PFSK-1 (cell line): ENCODE measurements at regions not wholly inside any gene's neighbourhood (a gene's known extent, or its start where the extent isn't known, plus 50 kb on each side); places are given as distances from the start of the nearest gene placed in this dataset.

Experiments used
- FOXP2 ChIP-seq: optimal IDR thresholded peaks from 2 replicates; pipeline ENCODE3; 2011; ENCODE audit warnings: borderline replicate concordance, control low read depth, inconsistent platforms; ENCODE audit not compliant: insufficient read depth; ENCODE audit errors: extremely low read length, extremely low read depth
- POLR2AphosphoS5 ChIP-seq: IDR thresholded peaks from 2 replicates; pipeline ENCODE4 v1.6.1; 2012; ENCODE audit warnings: low read depth, mild to moderate bottlenecking, control low read depth, low read length, moderate library complexity
- SIN3A ChIP-seq: IDR thresholded peaks from 2 replicates; pipeline ENCODE4 v1.6.1; 2012; ENCODE audit warnings: mild to moderate bottlenecking, low read length, moderate library complexity, borderline replicate concordance; ENCODE audit not compliant: insufficient read depth
- TAF1 ChIP-seq: IDR thresholded peaks from 2 replicates; pipeline ENCODE4 v1.6.1; 2012; ENCODE audit warnings: low read length, control low read depth, borderline replicate concordance; ENCODE audit not compliant: insufficient read depth
- TF ChIP-seq, protein P1 (sequence below), 2 experiments: IDR thresholded peaks; 2 replicates each; pipeline versions ENCODE4 v1.6.1 to v1.8.0; 2011 to 2012; ENCODE audit warnings: low read depth in 2 of 2, low read length in 2 of 2, control low read depth in 1 of 2, inconsistent platforms in 1 of 2, mild to moderate bottlenecking in 1 of 2, moderate library complexity in 1 of 2; ENCODE audit not compliant: insufficient read depth in 1 of 2

DNA sequence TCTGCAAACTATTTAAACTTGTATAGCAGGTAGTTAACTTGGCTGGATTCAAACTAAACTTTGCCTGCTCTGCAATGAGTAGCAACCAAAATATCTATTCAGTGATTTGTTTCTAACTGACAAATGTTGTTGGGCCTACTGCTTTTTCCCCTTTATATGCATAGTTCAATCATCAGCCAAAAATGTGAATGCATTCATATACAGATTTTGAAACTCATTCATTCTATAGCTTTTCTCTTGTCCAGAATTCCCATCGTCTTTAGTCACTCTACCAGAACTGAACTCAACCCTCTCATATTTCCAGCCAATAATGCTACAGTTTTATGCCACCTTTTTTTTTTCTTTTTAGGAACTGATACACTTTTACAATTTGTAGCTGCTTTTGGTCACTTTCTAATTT is 599.8 kb downstream of the RPL10L start:
- TF ChIP-seq TAF1 = no peak

DNA sequence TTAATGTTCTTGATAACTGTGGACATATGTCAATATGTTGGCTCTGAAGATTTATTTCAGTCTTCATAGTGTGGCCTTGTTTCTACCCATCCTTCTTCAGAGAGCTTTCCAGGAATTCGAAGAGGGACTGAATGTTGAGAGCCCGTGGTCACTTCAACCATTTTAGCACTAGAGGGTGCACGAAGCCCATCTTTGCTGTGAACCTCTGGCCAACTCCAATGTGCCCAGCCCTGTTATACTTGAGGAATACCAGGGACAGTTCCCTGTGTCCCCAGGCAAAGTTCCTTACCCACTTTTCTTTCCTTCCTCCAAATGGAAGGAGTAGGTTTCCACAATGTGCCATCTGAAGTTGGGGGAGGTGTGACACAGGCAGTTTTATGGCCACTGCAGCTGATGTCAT is 603.5 kb downstream of the RPL10L start:
- TF ChIP-seq SIN3A = no peak
- TF ChIP-seq, protein P1, sequence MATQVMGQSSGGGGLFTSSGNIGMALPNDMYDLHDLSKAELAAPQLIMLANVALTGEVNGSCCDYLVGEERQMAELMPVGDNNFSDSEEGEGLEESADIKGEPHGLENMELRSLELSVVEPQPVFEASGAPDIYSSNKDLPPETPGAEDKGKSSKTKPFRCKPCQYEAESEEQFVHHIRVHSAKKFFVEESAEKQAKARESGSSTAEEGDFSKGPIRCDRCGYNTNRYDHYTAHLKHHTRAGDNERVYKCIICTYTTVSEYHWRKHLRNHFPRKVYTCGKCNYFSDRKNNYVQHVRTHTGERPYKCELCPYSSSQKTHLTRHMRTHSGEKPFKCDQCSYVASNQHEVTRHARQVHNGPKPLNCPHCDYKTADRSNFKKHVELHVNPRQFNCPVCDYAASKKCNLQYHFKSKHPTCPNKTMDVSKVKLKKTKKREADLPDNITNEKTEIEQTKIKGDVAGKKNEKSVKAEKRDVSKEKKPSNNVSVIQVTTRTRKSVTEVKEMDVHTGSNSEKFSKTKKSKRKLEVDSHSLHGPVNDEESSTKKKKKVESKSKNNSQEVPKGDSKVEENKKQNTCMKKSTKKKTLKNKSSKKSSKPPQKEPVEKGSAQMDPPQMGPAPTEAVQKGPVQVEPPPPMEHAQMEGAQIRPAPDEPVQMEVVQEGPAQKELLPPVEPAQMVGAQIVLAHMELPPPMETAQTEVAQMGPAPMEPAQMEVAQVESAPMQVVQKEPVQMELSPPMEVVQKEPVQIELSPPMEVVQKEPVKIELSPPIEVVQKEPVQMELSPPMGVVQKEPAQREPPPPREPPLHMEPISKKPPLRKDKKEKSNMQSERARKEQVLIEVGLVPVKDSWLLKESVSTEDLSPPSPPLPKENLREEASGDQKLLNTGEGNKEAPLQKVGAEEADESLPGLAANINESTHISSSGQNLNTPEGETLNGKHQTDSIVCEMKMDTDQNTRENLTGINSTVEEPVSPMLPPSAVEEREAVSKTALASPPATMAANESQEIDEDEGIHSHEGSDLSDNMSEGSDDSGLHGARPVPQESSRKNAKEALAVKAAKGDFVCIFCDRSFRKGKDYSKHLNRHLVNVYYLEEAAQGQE (IDR thresholded peaks at IDR 0.05; ENCODE audit: insufficient read depth in 1 of 2, low read depth in 2 of 2, low read length in 2 of 2) = 0 out of 4 replicates have a peak, but pooled peaks have one; percentile 8 to 86

DNA sequence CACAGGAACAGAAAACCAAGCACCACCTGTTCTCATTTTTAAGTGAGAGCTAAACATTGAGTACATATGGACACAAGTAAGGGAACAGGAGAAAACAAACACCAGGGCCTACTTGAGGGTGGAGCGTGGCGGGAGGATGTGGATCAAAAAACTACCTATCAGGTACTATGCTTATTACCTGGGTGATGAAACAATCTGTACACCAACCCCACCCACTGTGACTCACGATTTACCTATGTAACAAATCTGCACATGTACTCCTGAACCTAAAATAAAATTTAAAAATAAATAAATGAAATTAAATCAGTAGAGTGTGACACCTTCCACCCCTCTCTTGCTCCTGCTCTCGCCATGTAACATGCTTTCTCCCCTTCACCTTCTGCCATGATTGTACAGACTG is 615.5 kb downstream of the RPL10L start:
- TF ChIP-seq FOXP2 (no peak), SIN3A (no peak), TAF1 (no peak), POLR2AphosphoS5 (no peak)
- TF ChIP-seq, protein P1 (IDR thresholded peaks at IDR 0.05; ENCODE audit: insufficient read depth in 1 of 2, low read depth in 2 of 2, low read length in 2 of 2) = no peak

DNA sequence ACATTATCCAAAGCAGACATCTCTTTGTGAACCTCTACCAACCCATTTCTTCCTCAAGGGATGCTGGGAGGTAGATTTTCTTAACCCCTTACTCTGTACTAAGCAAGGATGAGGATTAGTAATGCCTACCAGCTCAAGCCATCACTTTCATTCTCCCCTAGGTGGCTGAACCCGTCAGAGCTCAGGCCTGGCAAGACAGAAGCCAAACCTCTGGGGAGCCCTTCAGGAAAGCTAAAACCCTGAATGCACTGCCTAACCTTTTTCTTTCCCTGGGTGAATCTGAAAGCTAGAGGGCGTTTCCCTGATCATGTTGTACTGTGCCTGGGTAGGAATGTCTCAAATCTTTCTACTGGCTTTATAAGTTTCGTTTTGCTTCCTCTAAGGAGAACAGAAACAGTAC is 617.3 kb downstream of the RPL10L start:
- TF ChIP-seq SIN3A (no peak), POLR2AphosphoS5 (no peak), TAF1 (no peak), FOXP2 (no peak)
- TF ChIP-seq, protein P1 (IDR thresholded peaks at IDR 0.05; ENCODE audit: insufficient read depth in 1 of 2, low read depth in 2 of 2, low read length in 2 of 2) = no peak

DNA sequence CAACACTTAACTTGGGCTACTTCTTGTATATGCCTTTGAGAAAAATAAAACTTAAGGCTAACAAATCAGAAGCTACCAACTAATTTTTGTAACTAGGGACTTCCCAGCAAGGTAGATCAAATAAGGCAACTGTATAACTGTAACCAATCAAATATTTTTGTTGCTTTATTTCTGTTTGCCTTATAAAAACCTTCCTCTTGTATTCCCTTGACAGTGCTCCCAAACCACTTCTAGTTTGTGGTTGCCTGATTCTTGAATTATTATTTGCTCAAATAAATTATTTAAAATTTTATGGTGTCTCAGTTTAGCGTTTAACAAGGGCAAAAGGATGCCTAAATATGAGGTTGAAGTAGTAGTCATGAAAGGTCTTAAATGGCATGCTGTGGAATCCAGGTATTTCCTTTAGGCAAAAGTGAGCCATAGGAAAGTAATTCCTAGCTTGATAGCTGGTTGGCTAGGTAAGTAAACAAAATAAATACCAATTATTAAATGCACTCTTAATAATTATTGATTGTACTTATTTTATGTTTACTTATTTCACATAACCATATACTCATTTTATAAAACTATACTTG is 632.6 kb downstream of the RPL10L start:
- TF ChIP-seq POLR2AphosphoS5 = no peak
- no peak for TF ChIP-seq SIN3A
- TF ChIP-seq, protein P1 (IDR thresholded peaks at IDR 0.05; ENCODE audit: insufficient read depth in 1 of 2, low read depth in 2 of 2, low read length in 2 of 2) = no peak
- TF ChIP-seq FOXP2 = no peak
- no peak for TF ChIP-seq TAF1
